Fibroblast of the conjunctiva (primary cell): ENCODE measurements at regions not wholly inside any gene's neighbourhood (a gene's known extent, or its start where the extent isn't known, plus 50 kb on each side); places are given as distances from the start of the nearest gene placed in this dataset.

Source experiments
- DNase-seq: peaks from one replicate; pipeline ENCODE4 v3.0.0-alpha.2; 2010; ENCODE audit warnings: low read depth

- DNase-seq: no peak
These were observed 484.2 kb downstream of the IRX1 start for GRCh38 chr5:4079831-4080230.

DNA sequence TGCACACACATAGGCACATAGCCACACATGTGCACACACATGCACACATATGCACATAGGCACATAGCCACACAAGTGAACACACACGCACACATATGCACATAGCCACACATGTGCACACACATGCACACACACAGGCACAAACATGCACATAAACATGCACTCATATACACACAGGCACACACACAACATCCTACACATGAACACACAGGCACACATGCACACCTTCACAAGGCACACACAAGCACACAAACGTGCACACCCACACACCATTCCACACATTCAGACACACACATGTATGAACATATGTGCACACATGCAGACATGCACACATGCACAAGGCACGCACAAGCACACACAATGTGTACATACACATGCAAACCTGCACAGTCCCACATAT lies 484.7 kb downstream of the IRX1 start:
- DNase-seq: no peak

- no peak for DNase-seq
These were observed 485.4 kb downstream of the IRX1 start for GRCh38 chr5:4081059-4081458.

DNA sequence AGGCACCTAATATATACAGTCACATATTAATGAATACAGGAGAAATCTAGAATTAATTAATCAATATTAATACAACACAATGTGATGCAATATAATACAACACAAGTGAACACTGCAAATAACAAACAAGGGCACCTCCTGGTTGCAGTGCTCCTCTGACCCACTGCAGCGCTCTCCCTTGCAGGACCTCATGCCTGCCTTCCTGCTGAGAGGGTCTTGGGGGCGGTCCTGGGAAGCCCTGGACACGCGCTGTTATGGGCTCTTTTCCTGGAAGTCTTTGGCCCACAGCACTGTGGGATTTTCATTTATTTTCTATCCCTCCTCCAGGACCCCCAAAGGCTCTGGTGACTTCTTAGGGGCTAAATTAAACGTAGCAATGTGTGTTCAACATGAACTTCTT lies 485.8 kb downstream of the IRX1 start:
- DNase-seq: no peak

DNA sequence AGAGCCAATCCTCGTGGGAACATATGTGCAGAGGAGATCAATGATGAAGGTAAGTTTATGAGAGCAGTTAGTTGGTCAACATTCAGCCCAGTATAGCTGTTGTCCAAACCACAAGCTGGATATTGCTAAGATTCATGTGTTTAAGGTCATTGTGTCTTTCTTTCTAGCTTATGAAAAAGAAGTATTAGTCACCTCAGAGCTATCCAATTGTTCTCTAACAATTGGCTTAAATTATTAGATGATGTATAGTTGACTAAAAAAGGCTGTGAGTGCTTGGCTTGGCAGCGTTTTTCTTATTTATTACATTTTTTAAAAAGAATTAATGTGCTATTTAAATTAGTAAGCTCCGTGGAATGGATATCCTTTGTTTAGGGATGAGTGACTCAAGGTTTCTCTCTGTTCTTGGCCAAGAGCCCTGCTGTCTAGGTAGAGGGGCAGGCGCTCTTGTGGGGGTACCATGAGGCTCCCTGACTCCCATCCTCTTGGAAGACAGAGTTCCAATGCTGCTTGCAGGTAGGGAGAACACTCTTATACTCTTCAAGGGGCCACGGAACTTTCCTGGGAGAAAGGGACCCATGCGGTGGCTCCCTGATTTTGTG lies 487.4 kb downstream of the IRX1 start:
- DNase-seq: no peak

DNA sequence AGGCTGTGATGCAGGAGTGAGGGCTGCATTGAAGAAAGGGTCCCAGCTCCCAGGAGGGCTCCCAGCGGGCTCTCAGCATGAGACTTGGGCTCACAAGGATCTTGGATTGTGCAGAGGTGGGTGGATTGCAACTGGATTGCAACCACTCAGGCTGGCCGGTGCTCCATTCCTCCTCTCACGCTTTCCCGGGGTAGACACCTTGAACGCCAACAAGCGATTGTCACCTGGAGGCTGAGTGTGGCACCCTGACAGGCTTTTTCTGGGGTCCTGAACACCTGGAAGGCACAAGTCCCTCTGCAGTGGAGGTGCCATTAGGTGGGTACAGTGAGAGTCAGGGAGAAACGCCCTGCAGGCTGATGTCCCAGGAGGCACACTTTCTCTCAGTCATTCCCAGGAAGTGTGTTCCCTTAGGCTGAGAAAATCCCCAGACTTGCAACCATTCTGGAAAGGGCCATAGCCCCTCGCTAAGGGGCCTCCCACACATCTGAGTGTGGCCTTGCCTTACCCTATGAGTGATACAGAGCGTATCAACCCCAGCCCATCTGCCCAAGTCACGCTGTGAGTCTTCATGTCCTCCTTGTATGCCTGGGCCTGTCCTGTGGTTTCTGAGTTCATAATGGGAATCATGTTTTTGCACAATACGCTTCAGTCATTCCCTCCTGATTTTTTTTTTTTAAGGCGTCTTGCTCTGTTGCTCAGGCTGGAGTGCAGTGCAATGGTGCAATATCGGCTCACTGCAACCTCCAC lies 488.1 kb downstream of the IRX1 start:
- no peak for DNase-seq

GRCh38 chr5:4086081-4086480 lies 490.4 kb downstream of the IRX1 start:
- DNase-seq: no peak

GRCh38 chr5:4087110-4087509 lies 491.5 kb downstream of the IRX1 start:
- no peak for DNase-seq

- no peak for DNase-seq
These were observed 493.5 kb downstream of the IRX1 start for GRCh38 chr5:4089087-4089486.

- DNase-seq: no peak
These were observed 497.6 kb downstream of the IRX1 start for GRCh38 chr5:4093236-4093635.

DNA sequence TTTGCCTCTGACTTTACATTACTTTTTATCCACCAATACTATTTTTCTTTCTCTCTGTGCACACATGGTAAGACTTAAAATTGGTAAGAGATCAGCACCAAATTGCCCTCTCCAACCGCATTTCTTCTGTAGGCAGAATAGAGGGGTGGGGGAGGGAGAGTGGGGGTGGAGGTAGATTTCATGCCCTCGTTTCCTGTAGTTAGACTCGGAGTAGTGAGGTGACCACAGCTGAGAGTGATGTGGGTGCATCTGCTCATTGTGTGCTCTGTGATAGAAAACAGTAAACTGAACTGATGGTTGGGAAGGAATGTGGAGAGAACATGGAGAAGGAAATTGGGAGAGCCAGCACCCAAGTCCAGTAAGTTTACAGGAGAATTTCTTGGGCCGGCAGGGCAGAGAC lies 498.3 kb downstream of the IRX1 start:
- no peak for DNase-seq

GRCh38 chr5:4095918-4096630 lies 500.4 kb downstream of the IRX1 start:
- DNase-seq: no peak

- no peak for DNase-seq
These were observed 501.6 kb downstream of the IRX1 start for GRCh38 chr5:4097199-4097598.

GRCh38 chr5:4098226-4098625 lies 502.6 kb downstream of the IRX1 start:
- DNase-seq: no peak

DNA sequence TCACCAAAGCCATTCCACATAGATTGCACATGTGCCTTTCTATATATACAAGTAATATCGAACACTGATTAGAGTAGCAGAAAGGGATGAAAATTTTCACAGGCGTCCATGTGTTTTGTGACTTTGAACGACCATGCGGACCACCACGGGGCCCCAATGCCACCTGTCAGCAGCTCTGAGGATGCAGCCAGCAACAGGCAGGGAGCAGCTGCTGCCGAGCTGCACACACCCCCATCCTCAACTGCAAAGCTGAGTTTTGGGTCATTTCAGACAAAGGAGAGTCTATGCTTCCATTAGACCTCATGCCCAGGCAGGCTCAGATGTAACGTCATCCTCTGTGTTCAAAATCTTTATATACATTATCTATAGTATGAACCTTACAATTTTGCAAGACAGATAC lies 503.8 kb downstream of the IRX1 start:
- no peak for DNase-seq

DNA sequence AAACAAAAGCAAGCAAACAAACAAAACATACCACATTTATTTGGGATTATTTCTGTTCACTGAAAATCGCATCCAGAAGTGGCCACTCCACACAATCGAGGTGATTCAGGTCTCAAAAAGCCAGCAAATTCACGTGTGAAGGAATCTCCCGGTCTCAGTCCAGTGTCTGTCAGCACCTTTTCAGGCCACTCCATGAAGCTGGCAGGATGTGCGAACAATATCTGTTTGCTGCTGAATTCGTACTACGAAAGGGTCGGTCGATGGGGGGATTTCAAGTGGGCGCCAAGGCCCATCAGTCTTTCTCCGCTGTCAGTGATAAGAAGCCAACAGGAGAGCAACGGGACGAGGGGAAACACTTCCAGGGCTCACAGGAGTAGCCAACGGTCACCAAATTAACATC lies 505.1 kb downstream of the IRX1 start:
- DNase-seq: no peak

DNA sequence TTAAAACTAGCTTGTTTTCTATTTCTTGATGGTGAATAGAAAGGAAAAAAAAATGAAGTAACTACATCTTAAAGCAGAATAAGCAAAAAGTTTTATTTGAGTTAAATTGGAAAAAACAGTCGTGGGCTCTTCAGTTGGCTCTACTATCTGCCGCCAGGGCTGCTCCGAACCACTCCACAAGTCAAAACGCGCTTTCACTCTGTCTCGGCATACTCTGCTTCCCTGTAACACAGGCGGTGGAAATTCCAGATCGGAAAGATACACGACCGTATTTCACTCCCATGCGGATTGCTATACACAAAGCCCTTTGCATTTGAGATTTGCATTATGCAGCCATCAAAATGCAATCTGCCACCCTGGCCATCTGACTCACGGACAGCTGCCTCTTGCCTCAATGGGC lies 505.6 kb downstream of the IRX1 start:
- no peak for DNase-seq

DNA sequence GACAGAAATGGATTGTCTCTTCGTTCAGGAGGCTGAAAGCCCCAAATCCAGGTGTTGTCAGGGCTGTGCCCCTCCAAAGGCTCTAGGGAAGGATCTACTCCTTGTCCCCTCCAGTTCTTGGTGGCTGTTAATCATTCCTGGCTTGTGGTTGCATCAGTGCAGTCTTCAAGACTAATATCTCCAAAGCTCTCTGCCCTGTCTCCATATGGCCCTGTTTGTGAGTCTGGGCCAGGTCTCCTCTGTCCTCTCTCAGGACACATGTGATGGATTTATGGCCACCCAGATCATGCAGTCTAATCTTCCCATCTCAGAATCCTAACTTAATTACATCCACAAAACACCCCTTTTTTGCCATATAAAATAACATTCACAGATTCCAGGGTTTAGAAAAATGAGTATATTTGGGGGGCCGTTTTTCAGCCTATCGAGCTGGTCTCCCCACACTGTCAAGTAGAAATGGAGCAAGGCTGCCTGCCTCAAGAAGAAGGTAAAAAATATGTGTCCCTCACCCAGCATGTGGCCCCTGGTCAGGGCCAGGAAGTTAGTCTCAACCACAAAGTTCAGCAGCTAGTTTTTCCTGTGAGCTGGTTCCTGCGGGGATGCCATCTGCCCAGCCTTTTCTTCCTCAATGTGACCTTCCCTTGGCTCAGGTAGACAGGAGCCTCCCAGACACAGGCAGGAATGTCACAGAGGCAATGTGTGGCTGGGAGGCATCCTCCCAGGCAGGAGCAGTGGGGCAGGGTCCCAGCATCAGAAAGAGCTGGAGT lies 509.4 kb downstream of the IRX1 start:
- DNase-seq: no peak

DNA sequence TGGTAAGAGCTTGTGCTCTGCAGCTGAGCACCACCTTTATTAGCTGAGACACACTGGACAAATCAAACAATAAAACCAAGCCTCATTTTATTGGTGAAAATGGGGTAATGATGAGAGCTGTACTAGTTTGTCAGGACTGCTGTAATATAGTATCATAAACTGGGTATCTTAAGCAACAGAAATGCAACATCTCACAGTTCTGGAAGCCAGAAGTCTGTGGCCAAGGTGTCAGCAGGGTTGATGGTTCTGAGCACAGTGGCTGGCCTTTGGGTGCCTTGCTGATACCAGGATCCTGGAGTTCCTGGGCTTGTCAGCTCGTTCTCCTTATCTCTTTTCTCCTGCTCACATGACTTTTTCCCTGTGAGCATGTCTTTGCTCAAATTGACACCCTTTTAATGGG lies 513.1 kb downstream of the IRX1 start:
- DNase-seq: no peak

GRCh38 chr5:4113426-4113825 lies 517.8 kb downstream of the IRX1 start:
- DNase-seq: no peak

GRCh38 chr5:4113905-4114304 lies 518.3 kb downstream of the IRX1 start:
- DNase-seq: no peak

DNA sequence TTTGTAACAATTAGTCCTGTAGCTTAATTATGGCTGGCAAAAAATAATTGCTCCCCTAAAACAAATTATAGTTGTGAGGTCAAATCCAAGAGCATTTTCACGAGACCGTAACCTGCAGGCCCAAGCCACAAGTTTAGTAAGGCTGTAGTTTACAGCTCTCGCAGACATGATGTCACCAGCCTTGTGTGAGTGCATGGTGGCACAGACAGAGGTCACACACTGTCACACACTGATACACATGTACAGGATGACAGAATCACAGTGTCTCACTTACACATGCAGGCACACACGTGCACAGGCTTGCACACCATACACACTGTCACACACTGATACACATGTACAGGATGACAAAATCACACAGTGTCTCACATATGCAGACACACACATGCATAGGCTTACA lies 518.8 kb downstream of the IRX1 start:
- no peak for DNase-seq

- no peak for DNase-seq
These were observed 521.2 kb downstream of the IRX1 start for GRCh38 chr5:4116834-4117233.
